GM10266 (cell line): ENCODE measurements at regions not wholly inside any gene's neighbourhood (a gene's known extent, or its start where the extent isn't known, plus 50 kb on each side); places are given as distances from the start of the nearest gene placed in this dataset.

Experiments
- DNase-seq: peaks from one replicate; pipeline ENCODE4 v3.0.0; 2012; ENCODE audit errors: extremely low spot score
- CTCF ChIP-seq: IDR thresholded peaks from 2 replicates; pipeline ENCODE4 v1.5.1; 2012; ENCODE audit warnings: mild to moderate bottlenecking, low read depth; ENCODE audit not compliant: control insufficient read depth, insufficient read depth; ENCODE audit errors: missing control alignments

GRCh38 chr5:97836816-97837215 lies 653.8 kb upstream of the RIOK2 start:
- no peak for DNase-seq
- TF ChIP-seq CTCF: no peak

DNA sequence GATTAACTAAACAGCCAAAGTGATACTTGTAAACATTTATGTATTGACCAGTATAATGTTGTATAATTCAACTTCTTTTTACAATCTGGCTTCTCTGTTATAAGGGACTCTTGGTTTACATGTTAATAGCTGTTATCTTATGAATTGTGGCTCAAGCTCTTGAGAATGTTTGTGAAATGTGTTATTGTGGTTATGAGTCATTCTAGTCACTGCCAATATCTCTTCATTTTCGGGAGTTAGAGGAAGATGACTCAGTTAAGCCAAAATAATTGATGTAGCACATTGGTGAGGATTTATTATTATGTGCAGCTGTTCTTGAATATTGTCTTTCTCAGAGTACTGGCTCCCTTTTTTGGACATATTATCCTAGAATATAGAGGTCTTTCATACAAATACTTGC lies 655.2 kb upstream of the RIOK2 start:
- peak; percentile 5 for DNase-seq
- no peak for TF ChIP-seq CTCF

DNA sequence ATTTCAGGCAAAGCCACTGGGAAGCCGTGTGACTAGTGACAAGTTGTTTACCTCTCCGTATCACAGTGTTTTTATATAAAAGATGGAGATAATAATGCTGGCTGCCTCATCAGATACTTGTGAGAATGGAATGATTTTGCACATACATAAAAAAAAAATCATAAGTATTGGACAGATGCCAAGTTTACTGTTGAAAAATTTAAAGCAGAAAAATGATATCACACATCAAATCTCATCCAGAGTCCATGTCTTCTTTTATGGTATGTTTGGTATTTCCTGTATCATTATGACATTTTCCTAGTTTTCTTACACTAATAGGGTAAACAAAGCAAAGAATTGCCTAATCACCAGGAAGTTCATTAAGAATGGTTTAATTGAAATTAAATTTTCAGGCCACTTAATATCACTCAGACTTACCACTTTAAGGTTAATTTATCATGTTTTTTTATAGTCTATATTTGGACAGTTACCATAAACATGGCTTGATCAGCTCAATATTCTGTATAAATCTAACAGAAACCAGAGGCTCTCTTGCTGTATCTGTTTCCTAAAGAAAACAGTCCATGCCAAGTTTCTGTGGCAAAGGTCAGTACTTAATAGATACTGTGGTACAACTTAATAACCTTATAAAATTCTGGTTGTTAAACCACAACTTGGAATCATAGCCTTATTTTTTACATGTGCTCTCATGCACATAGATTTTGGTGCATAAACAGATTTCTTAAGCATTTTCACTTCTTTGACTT lies 656.5 kb upstream of the RIOK2 start:
- TF ChIP-seq CTCF: no peak
- no peak for DNase-seq

DNA sequence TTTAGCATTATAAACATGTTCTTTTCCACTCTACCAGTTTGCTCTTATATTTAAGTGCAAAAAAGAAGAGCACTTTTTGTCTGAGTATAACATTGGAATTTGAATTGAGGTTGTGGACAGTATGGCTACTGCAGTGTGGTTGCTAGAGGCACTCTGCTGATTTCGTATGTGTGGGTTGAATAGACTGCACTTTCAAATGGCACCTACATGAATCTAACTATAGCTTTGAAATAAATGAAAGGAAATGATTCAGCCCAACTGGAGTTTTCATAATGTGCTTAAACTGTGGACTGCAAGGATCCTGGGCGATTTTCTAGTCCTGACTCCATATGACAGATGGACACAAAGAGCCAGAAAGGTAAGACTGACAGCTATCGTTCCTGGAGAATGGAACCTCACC lies 657.6 kb upstream of the RIOK2 start:
- no peak for DNase-seq
- TF ChIP-seq CTCF: no peak

DNA sequence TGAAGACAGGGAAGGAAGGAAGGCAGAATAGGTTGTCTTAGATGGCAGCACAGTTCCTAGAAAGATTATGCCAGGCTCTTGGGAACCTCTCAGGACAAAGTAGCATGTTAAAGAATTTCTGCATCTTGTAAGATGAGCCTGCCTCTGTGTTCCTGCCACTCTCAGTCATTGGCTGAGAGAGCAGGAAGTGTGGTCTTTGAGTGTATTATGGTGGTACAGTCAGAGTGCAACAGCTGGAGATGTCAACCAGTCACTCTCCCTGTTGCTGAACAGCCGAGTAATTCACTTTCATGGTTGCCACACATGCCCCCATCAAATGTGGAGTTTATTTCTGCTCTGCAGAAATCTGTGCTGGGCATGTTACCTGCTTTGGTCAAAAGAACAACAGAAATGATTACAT lies 659.6 kb upstream of the RIOK2 start:
- TF ChIP-seq CTCF: no peak
- DNase-seq: no peak

GRCh38 chr5:97844797-97845196 lies 661.8 kb upstream of the RIOK2 start:
- no peak for DNase-seq
- no peak for TF ChIP-seq CTCF

- no peak for TF ChIP-seq CTCF
- no peak for DNase-seq
Observed at GRCh38 chr5:97846643-97847042, 663.6 kb upstream of the RIOK2 start.
